Stomach (tissue), 4 donors: ENCODE measurements at regions not wholly inside any gene's neighbourhood (a gene's known extent, or its start where the extent isn't known, plus 50 kb on each side); places are given as distances from the start of the nearest gene placed in this dataset.

Experiments used
- CTCF ChIP-seq, 7 experiments: fragments of 450-650 bp in 4 of 7; fragments of 200-600 bp in 3 of 7; sonication (generic) in 3 of 7; IDR thresholded peaks; one replicate each; pipeline ENCODE4 v1.5.1; 2016 to 2019; ENCODE audit warnings: antibody characterized with exemption in 7 of 7, control low read depth in 2 of 7, mild to moderate bottlenecking in 1 of 7
- EP300 ChIP-seq: sonication (generic); formaldehyde crosslinking; IDR thresholded peaks from one replicate; pipeline ENCODE4 v1.6.1; 2017; ENCODE audit warnings: antibody characterized with exemption

GRCh38 chr5:35488791-35489190, 128.9 kb upstream of the SPEF2 start:
- TF ChIP-seq CTCF (IDR thresholded peaks at IDR 0.05) (no peak), EP300 (no peak)
